Transverse colon (tissue), 4 donors: ENCODE measurements at regions not wholly inside any gene's neighbourhood (a gene's known extent, or its start where the extent isn't known, plus 50 kb on each side); places are given as distances from the start of the nearest gene placed in this dataset.

Experiments used
- CTCF ChIP-seq, 5 experiments: fragments of 200-600 bp in 3 of 5; fragments of 450-650 bp in 2 of 5; sonication (generic) in 3 of 5; IDR thresholded peaks; 1 replicate in 2 of 5; 2 replicates in 3 of 5; pipeline ENCODE4 v1.5.1; 2016 to 2017; ENCODE audit warnings: antibody characterized with exemption in 5 of 5, inconsistent platforms in 3 of 5, mild to moderate bottlenecking in 2 of 5, moderate library complexity in 1 of 5
- EP300 ChIP-seq: sonication (generic); formaldehyde crosslinking; IDR thresholded peaks from one replicate; pipeline ENCODE4 v1.6.1; 2017; ENCODE audit warnings: antibody characterized with exemption, low read depth
- POLR2A ChIP-seq: fragments of 450-650 bp; IDR thresholded peaks from one replicate; pipeline ENCODE4 v1.6.1; 2016; ENCODE audit warnings: antibody characterized with exemption, mild to moderate bottlenecking, moderate library complexity
- POLR2AphosphoS5 ChIP-seq, 3 donors: sonication (generic); formaldehyde crosslinking; IDR thresholded peaks; one replicate each; pipeline ENCODE4 v1.6.1; 2016; ENCODE audit warnings: antibody characterized with exemption in 3 of 3

- no peak for TF ChIP-seq CTCF (IDR thresholded peaks at IDR 0.05)
- no peak for TF ChIP-seq EP300
- no peak for TF ChIP-seq POLR2AphosphoS5 (IDR thresholded peaks at IDR 0.05)
- no peak for TF ChIP-seq POLR2A
Measured at GRCh38 chr11:79668575-79668974, 227.7 kb upstream of the TENM4 start.
